MCF 10A (cell line): ENCODE measurements at regions not wholly inside any gene's neighbourhood (a gene's known extent, or its start where the extent isn't known, plus 50 kb on each side); places are given as distances from the start of the nearest gene placed in this dataset.

Source experiments
- BruUV-seq: library from RNA; stranded (reverse); fragments of 400-500 nt; replicated peaks from 2 replicates; lab custom pipeline; 2021; lab: Mats Ljungman, UMichigan
- CTCF ChIA-PET: fragments of 300-600 bp; sonication (Branson Sonifier 250); formaldehyde crosslinking; extraction: SDS; loops from one replicate; lab custom pipeline; 2021; ENCODE audit warnings: antibody characterized with exemption, inconsistent platforms; lab: Yijun Ruan, JAX
- POLR2A ChIA-PET: fragments of 300-600, 350-650 bp; sonication (Branson Sonifier 250); formaldehyde crosslinking; extraction: SDS; loops from one replicate; lab custom pipeline; 2020; ENCODE audit warnings: antibody characterized with exemption, inconsistent platforms; lab: Yijun Ruan, JAX
- DNase-seq: peaks from one replicate; pipeline ENCODE4 v3.0.0-alpha.2; 2018; ENCODE audit not compliant: unreplicated experiment
- H3K27ac Mint-ChIP-seq: one replicate; pipeline ENCODE4 v1.8.0; 2022; ENCODE audit warnings: mild to moderate bottlenecking, low read depth, mixed read lengths; ENCODE audit not compliant: unreplicated experiment
- H3K27me3 Mint-ChIP-seq: one replicate; pipeline ENCODE4 v1.8.0; 2022; ENCODE audit warnings: mixed read lengths; ENCODE audit not compliant: insufficient read depth, unreplicated experiment
- H3K36me3 Mint-ChIP-seq: one replicate; pipeline ENCODE4 v1.8.0; 2022; ENCODE audit warnings: mild to moderate bottlenecking, moderate library complexity, mixed read lengths; ENCODE audit not compliant: insufficient read depth, unreplicated experiment
- H3K4me1 Mint-ChIP-seq: one replicate; pipeline ENCODE4 v1.8.0; 2022; ENCODE audit warnings: mixed read lengths; ENCODE audit not compliant: insufficient read depth, unreplicated experiment
- H3K4me3 Mint-ChIP-seq: one replicate; pipeline ENCODE4 v1.8.0; 2022; ENCODE audit warnings: mild to moderate bottlenecking, moderate library complexity, mixed read lengths; ENCODE audit not compliant: unreplicated experiment
- H3K9me3 Mint-ChIP-seq: one replicate; pipeline ENCODE4 v1.8.0; 2022; ENCODE audit warnings: mixed read lengths; ENCODE audit not compliant: unreplicated experiment
- CTCF ChIP-seq: fragments of 200-600 bp; IDR thresholded peaks from one replicate; pipeline ENCODE4 v1.8.0; 2022; ENCODE audit warnings: antibody characterized with exemption, mild to moderate bottlenecking; ENCODE audit not compliant: unreplicated experiment
- intact Hi-C: fragments of 100-400 bp; cut with micrococcal nuclease; formaldehyde crosslinking; loops from 2 replicates; pipeline ENCODE4 v1.14.1; 2022

GRCh38 chr14:93861836-93862235 is 65.3 kb upstream of the FAM181A start:
- Mint-ChIP-seq H3K27me3 (peaks cover 71% of the 10 kb centered on the region), H3K27ac (no peak overlapping the region), H3K36me3 (no peaks in the 10 kb centered on the region), H3K9me3 (peaks cover 6% of the 10 kb centered on the region), H3K4me1 (no peaks in the 10 kb centered on the region), H3K4me3 (no peak overlapping the region)
- CTCF ChIA-PET, result interaction anchor here (0.9 kb wide), 1 partner anchor 9 kb away, joined by 3 read pairs; no protein-coding TSS in a partner anchor
- intact Hi-C loops, result no loop called here
- no TSS peak for BruUV-seq
- TF ChIP-seq CTCF, result no peak
- POLR2A ChIA-PET, result no interaction called here
- DNase-seq, result no peak

GRCh38 chr14:93859957-93860356 is 67.2 kb upstream of the FAM181A start:
- Mint-ChIP-seq H3K27me3 (peaks cover 67% of the 10 kb centered on the region), H3K4me3 (no peak overlapping the region), H3K9me3 (no peaks in the 10 kb centered on the region), H3K36me3 (no peaks in the 10 kb centered on the region), H3K27ac (no peak overlapping the region), H3K4me1 (no peaks in the 10 kb centered on the region)
- intact Hi-C loops, result no loop called here
- ChIA-PET POLR2A (interaction anchor here (0.6 kb wide), 1 partner anchor 23 kb away, joined by 3 read pairs; no protein-coding TSS in a partner anchor), CTCF (interaction anchor here (0.6 to 1.4 kb wide), 3 partner anchors 9 to 228 kb away, joined by 3 read pairs; no protein-coding TSS in a partner anchor)
- TF ChIP-seq CTCF, result no peak
- DNase-seq, result peak; percentile 13
- BruUV-seq, result no TSS peak

GRCh38 chr14:93858896-93859295 is 68.2 kb upstream of the FAM181A start:
- Mint-ChIP-seq H3K27me3 (peaks cover 56% of the 10 kb centered on the region), H3K9me3 (no peaks in the 10 kb centered on the region), H3K36me3 (no peaks in the 10 kb centered on the region), H3K4me3 (no peak overlapping the region), H3K27ac (no peak overlapping the region), H3K4me1 (no peaks in the 10 kb centered on the region)
- ChIA-PET POLR2A (no interaction called here), CTCF (no interaction called here)
- no TSS peak for BruUV-seq
- no peak for DNase-seq
- intact Hi-C loops, result no loop called here
- TF ChIP-seq CTCF, result no peak

- no peak for TF ChIP-seq CTCF
- Mint-ChIP-seq H3K27ac (no peak overlapping the region), H3K9me3 (no peaks in the 10 kb centered on the region), H3K36me3 (no peaks in the 10 kb centered on the region), H3K4me3 (no peak overlapping the region), H3K27me3 (peaks cover 54% of the 10 kb centered on the region), H3K4me1 (no peaks in the 10 kb centered on the region)
- intact Hi-C loops, result no loop called here
- POLR2A ChIA-PET, result no interaction called here
- CTCF ChIA-PET, result no interaction called here
- BruUV-seq, result no TSS peak
- no peak for DNase-seq
These were observed 69.4 kb upstream of the PRIMA1 start for GRCh38 chr14:93857500-93858283.
